HG03571 (cell line): ENCODE measurements at regions not wholly inside any gene's neighbourhood (a gene's known extent, or its start where the extent isn't known, plus 50 kb on each side); places are given as distances from the start of the nearest gene placed in this dataset.
A peak's percentile ranks its signal among the peaks of the same experiment; 100 is the strongest.
"Not testable (repeated sequence)": the region's sequence is repeated elsewhere in the genome, so short reads cannot be mapped to it uniquely, and the experiment has no call there.

Experiments used
- ATAC-seq: cut with Tn5 transposase; IDR thresholded peaks from one replicate; pipeline ENCODE4 v1.9.1; 2021; ENCODE audit not compliant: unreplicated experiment

- no peak for ATAC-seq
Observed at GRCh38 chr2:142758973-142759372, 118.5 kb upstream of the KYNU start.

GRCh38 chr2:142757111-142757510 lies 120.4 kb upstream of the KYNU start:
- no peak for ATAC-seq

DNA sequence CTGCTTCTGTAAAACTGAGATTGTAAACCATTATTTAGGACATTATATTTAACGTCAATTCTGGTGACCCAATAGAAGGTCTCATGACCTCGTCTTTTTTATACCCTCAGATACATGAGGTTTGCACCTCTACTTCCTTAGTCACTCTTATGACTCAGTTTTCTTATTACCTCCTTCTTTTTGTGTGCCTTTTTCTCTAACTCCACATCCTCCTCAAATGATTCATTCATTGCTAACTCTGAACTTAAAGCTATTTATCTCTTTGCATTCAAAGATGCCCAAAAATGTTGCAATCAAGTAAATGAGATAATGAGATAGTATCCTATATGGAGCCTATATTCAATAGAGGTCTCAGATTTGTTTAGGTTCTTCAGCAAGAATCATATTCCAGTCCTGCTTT lies 121.0 kb upstream of the KYNU start:
- ATAC-seq = no peak

- ATAC-seq = no peak
Observed at GRCh38 chr2:142755191-142755590, 122.3 kb upstream of the KYNU start.

GRCh38 chr2:142754182-142754581 lies 123.3 kb upstream of the KYNU start:
- ATAC-seq = no peak

- no peak for ATAC-seq
Observed at GRCh38 chr2:142750858-142751257, 126.6 kb upstream of the KYNU start.

DNA sequence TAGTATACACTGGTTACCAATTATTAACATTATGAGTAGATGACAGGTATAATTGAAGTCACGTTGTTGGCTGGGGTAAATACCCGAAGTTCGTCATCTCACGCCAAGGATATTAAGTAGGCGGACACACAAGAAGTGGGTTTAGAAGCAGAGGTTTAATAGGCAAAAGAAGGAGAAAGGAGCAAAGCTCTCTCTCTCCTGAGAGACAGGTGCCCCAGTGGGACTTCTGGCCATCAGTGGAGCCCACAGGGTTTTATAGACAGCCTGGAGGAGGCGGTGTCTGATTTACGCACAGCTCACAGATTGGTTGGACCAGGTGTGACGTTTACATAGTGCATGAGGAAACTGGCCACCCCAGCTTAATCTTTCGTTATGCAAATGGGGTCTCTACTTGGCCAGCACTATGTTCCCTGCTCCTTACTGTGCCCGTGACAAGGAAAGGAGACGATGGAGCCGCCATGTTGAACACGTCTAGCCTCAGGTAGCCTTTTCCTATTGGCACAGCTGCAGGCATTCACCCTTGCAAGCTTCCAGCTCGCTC lies 128.8 kb upstream of the KYNU start:
- ATAC-seq = no peak

DNA sequence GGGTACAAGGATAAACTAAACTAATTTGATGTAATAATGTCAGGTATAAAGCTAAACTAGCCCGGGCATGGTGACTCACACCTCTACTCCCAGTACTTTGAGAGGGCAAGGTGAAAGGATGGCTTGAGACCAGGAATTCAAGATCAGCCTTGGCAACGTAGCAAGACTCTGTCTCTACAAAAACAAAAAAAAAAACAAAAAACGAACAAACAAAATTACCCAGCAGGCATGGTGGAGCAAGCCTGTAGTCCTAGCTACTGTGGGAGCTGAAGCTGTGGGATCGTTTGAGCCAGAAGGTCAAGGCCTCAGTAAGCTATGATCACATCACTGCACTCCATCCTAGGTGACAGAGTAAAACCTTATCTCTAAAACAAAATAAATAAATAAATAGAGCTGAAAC lies 131.8 kb upstream of the KYNU start:
- ATAC-seq = no peak

DNA sequence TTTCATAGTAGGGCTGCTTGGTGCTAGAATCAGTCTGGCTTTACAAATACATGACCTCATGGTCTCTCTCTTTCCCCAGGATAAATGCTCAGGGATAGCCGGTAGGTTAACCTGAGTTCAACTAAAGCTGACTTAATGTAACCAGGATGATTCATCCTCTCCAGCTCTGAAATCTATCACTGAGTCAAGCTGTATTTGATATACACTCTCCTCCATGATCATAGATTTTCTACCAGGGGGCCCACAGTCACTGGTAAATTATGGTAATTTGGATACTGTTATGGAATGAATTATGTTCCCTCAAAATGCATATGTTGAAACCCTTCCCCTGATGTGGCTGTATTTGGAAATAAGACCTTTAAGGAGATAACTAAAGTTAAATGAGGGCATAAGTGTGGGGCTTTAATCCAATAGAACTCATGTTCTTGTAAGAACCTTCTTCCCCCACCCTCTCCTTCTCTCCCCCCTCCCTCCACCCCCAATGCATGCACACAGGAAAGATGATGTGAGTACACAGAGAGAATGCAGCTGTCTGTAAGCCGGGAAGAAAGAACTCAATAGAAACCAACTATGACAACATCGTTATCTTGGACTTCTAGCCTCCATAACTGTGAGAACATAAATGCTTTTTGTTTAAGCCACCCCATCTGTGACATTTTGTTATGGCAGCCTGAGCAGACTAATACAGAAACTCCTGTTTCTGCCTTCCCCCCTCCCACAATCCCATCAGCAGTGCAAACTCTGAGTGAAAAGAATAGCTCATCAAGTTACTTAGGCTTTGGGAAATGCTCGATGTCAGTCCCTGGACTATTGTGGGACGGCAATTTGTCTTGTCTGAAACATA lies 134.9 kb upstream of the KYNU start:
- no peak for ATAC-seq

DNA sequence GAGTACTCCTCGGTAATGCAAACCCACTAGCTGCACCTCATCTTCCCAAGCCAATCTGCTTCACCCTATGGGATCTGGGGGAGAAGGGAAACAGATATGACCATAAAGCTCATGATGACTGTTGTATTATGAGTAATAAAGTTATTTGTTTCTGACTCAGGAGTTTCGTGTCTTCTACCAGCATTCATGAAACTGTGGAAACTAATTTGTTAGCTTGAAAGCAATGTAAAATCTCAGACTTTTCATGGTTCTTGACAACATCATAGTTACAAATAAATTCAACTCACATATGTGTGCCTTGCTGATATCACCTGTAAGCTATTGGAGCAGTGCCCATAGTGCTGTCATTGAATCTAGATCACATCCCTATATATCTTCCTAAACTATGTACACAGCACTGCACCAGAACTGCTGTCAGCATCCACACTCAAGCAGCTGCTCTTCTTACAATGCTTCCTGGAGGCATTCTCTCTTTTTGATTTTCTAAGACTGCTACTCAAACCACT lies 135.6 kb upstream of the KYNU start:
- no peak for ATAC-seq

- no peak for ATAC-seq
Observed at GRCh38 chr2:142734770-142735169, 142.7 kb upstream of the KYNU start.

DNA sequence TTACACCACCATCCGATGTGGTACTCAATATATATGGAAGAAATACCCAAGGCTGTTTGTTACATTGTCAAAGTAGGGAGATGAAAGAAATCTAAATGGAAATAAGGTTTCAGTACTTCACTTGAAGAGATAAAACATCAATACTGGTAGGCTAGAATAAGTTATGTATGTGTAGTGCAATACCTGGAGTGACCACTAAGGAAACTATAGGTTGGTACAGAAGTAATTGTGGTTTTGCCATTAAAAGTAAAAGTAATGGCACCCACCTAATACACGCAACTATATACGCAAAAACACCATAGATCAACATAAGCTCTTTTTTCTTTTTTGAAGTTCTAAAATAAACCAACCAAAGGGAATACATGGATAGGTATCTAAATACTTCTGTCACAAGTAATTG lies 143.2 kb upstream of the KYNU start:
- no peak for ATAC-seq

- ATAC-seq = not testable (repeated sequence)
Observed at GRCh38 chr2:142729814-142730213, 147.7 kb upstream of the KYNU start.

DNA sequence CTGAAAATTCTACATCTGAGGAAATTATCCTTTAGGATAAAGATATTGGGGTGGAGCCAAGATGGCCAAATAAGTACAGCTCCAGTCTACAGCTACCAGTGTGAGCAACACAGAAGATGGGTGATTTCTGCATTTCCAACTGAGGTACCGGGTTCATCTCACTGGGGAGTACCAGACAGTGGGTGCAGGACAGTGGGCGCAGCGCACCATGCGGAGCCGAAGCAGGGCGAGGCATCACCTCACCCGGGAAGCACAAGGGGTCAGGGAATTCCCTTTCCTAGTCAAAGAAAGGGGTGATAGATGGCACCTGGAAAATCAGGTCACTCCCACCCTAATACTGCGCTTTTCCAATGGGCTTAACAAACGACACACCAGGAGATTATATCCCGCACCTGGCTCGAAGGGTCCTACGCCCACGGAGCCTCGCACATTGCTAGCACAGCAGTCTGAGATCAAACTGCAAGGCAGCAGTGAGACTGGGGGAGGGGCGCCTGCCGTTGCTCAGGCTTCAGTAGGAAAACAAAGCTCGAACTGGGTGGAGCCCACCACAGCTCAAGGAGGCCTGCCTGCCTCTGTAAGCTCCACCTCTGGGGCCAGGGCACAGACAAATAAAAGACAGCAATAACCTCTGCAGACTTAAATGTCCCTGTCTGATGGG lies 149.5 kb upstream of the KYNU start:
- ATAC-seq = not testable (repeated sequence)

- ATAC-seq = no peak
Observed at GRCh38 chr2:142725386-142725785, 152.1 kb upstream of the KYNU start.

DNA sequence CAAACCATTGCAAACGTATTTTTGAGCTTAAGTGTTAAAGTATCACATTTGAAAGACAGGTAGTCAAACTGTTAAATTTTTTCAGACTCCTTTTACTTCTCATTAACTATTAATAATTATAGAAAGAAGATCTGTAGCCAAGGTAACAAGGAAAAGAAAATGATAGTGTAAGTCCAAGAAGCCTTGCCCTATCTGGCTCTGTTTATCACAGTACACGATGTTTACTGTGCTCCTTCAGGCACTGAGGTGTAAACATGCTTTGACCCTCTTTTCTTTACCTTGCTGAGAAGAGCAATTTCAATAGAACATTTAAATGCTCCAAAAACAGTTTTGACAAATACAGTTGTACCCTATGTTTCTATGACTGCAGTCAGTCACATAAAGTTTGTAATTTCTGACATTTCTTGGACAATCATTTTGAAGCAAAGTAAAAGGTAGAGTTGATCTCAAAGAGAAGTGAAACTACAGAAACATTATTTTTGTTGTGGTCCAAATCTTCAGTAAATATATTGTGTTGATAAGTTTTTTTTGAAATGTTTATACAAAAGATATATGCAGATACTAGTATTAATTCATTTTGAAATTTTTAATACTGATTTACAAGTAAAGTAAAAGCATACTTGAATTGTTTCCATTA lies 152.6 kb upstream of the KYNU start:
- ATAC-seq = peak; percentile 84

DNA sequence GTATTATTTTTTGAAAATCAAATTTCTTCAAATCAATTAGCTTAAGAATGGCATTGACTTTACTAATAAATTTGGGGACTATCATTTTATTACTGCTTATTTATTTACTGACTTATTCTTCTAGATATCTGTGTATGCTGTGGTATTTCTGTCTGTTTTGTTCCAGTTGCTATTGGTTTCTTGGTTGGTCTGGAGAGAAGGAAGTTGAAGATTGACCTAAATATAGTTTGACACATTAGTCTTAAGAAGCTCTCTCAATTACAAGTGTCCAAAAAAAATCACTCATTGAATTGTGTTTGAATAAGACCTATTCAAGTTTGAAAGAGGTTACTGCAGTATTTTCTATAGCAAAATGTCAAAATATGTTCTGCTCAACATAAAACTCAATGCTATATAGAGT lies 153.3 kb upstream of the KYNU start:
- ATAC-seq = no peak

GRCh38 chr2:142723236-142723635 lies 154.2 kb upstream of the KYNU start:
- no peak for ATAC-seq

GRCh38 chr2:142722569-142722968 lies 154.9 kb upstream of the KYNU start:
- no peak for ATAC-seq

DNA sequence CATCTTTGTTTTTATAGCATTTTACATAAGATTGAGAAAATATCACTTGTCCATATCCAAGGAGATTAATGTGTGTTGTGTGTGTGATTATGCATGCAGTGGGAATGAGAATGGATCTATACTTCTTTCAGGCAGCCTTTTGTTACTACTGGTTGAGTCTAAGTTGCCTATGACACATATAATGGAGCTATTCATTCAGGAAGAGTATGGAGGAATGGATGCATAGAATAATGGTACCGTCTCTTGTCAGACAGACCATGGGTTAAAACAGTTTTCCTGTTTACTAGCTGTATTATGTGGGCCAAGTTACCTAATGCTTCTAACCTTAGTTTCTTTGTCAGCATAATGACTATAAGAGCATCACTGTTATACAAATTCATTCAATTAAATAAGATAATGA lies 155.4 kb upstream of the KYNU start:
- no peak for ATAC-seq

GRCh38 chr2:142721015-142721414 lies 156.4 kb upstream of the KYNU start:
- ATAC-seq = no peak
